ENCODE measurements at regions not wholly inside any gene's neighbourhood (a gene's known extent, or its start where the extent isn't known, plus 50 kb on each side); places are given as distances from the start of the nearest gene placed in this dataset.

- TF ChIP-seq HMGXB4 (CRISPR knock-in tag; IDR thresholded peaks at IDR 0.05; ENCODE audit: borderline replicate concordance in 1 of 2, low read depth in 1 of 2), result no peak
- TF ChIP-seq ZNF263 (CRISPR knock-in tag; IDR thresholded peaks at IDR 0.05), result peak; percentile 87
- TF ChIP-seq SP4 (CRISPR knock-in tag; IDR thresholded peaks at IDR 0.05), result 0 out of 2 replicates have a peak, but pooled peaks have one; percentile 20
- TF ChIP-seq MYC (CRISPR knock-in tag; IDR thresholded peaks at IDR 0.05; ENCODE audit: borderline replicate concordance), result peak; percentile 18; the same call in 1 of the 2 replicates
- peak; percentile 44 for TF ChIP-seq SMC3 (IDR thresholded peaks at IDR 0.05; ENCODE audit: low read length)
- TF ChIP-seq PAX8 (CRISPR knock-in tag; IDR thresholded peaks at IDR 0.05; ENCODE audit: borderline replicate concordance), result no peak
- TF ChIP-seq EZH2 (conservative IDR thresholded peaks at IDR 0.05; ENCODE audit: low read depth, low read length), result no peak
- no peak for TF ChIP-seq MAZ (IDR thresholded peaks at IDR 0.05; ENCODE audit: borderline replicate concordance, low read depth, low read length)
- TF ChIP-seq MAZ (CRISPR knock-in tag; IDR thresholded peaks at IDR 0.05; ENCODE audit: low read depth), result no peak
Measured at GRCh38 chr21:36589352-36589971, 109.5 kb upstream of the SIM2 start (continued).

- Histone ChIP-seq H3K36me3 (replicated peaks in 1 of 2; ENCODE audit: control insufficient read depth in 1 of 2, insufficient read depth in 2 of 2, low read length in 2 of 2) (no peaks in the 10 kb centered on the region), H3K4me2 (ENCODE audit: low read depth, low read length) (no peak overlapping the region), H3K9me3 (ENCODE audit: low read length) (no peaks in the 10 kb centered on the region), H2AFZ (ENCODE audit: low read length) (no peak overlapping the region), H3K27me3 (ENCODE audit: control insufficient read depth in 1 of 2, insufficient read depth in 2 of 2, low read length in 2 of 2) (peaks cover 1 to 44% of the 10 kb centered on the region in 2 experiments; a peak in 3 of 5 replicates), H4K20me1 (ENCODE audit: insufficient read depth, low read length) (no peaks in the 10 kb centered on the region), H3K9ac (ENCODE audit: insufficient read depth, low read depth, low read length) (no peak overlapping the region), H3K4me1 (ENCODE audit: insufficient read depth, low read length) (no peaks in the 10 kb centered on the region), H3K4me3 (replicated peaks in 1 of 3; ENCODE audit: insufficient read depth in 1 of 3, low read depth in 2 of 3, low read length in 3 of 3) (no peak overlapping the region), H3K79me2 (ENCODE audit: insufficient read depth, low read length) (no peaks in the 10 kb centered on the region), H3K27ac (ENCODE audit: extremely low read length, insufficient read depth, low read length) (no peak overlapping the region)
- no peak for TF ChIP-seq SP140L (CRISPR knock-in tag; IDR thresholded peaks at IDR 0.05; ENCODE audit: borderline replicate concordance)
- no peak for TF ChIP-seq ZNF121 (CRISPR knock-in tag; IDR thresholded peaks at IDR 0.05)
- no peak for TF ChIP-seq NFRKB (IDR thresholded peaks at IDR 0.05)
- TF ChIP-seq ZNF841 (CRISPR knock-in tag; IDR thresholded peaks at IDR 0.05; ENCODE audit: borderline replicate concordance), result no peak
- TF ChIP-seq HNF1A (IDR thresholded peaks at IDR 0.05; ENCODE audit: low read depth), result no peak
- no peak for TF ChIP-seq HNF1A (CRISPR knock-in tag; IDR thresholded peaks at IDR 0.05; ENCODE audit: borderline replicate concordance)
- 16% methylated on average over 11 of the region's 16 CpGs for WGBS (ENCODE audit: low lambda C conversion rate)
- ATAC-seq (no peak), DNase-seq (ENCODE audit: low spot score) (no peak), FAIRE-seq (no peak)
- in situ Hi-C loops (cut with HindIII; ENCODE audit: extremely low pct_ligation_motif_present, low pct_unique_long_range_greater_than_20kb) (loop anchor here (5.0 kb wide), 1 partner anchor 169 kb away; no protein-coding TSS in a partner anchor), intact Hi-C loops (cut with micrococcal nuclease; ENCODE audit: unreplicated experiment) (no loop called here)
- POLR2A ChIA-PET, result no interaction called here
- CTCF ChIA-PET (ENCODE audit: low intra/inter-chr PET ratio, low total read pairs), result no interaction called here
- BruUV-seq (replicated peaks), result no TSS peak
Measured at GRCh38 chr21:36591326-36591970, 107.5 kb upstream of the SIM2 start.

Data from HepG2 (cell line).